Endometrial microvascular endothelial cells (primary cell): ENCODE measurements at regions not wholly inside any gene's neighbourhood (a gene's known extent, or its start where the extent isn't known, plus 50 kb on each side); places are given as distances from the start of the nearest gene placed in this dataset.

Source experiments
- in situ Hi-C: cut with HindIII; loops from 2 replicates; pipeline ENCODE4 v1.10.0; 2017; ENCODE audit warnings: low sequenced_read_pairs, low pct_unique_long_range_greater_than_20kb; ENCODE audit errors: inconsistent ontology term

DNA sequence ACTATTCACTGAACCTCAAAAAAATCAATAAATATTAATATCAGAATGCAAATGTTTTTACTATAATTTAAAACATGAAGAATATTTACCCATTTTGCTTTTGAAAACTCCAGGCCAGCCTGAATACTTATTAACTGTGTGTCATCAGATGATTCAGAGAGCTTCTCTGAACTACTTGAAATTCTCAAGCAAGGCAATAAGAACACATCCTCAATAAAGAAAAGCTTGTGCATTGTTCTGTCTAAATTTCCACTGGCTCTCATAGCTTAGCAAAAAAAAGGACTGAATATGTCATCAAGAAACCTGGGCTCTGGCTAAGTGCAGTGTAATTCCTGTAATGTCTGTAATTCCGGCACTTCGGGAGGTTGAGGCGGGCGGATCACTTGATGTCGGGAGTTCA lies 194.1 kb downstream of the BTG1 start:
- in situ Hi-C loops = no loop called here

DNA sequence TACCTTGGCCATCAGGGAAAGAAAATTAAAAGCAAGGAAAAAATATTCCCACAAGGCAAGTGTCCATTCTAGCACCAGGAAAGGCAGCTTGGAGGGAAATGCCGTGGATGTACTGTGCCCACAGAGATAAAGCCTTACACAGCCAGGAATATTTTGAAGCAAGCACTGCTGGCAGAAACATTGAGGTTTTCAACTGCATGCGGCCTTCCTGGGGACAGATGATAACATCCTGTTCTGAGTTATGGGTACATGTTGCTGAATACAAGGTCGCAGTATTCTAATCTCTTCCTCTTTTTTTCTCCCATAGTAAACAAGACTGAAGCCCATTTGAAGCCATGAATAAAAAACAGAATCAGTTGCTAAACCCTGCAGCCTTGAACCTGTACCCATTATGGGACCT lies 197.1 kb downstream of the BTG1 start:
- in situ Hi-C loops = no loop called here

DNA sequence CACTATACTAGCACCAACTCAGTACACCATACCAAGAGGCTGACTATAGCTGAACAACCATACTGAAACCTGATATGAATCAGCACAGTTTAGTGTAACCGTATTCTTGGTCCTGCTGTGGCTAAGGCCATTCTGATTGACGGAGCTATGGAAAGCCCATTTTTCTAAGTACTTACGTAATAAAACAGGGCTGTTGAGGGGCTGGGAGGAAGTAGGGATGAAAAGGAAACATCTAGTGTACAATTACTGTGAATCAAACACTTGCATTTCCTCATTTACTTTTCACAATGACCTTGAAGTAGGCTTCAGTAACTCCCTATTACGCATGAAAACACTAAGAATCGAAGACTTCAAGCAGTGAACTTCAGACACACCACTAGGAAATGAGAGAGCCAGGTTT lies 198.2 kb downstream of the BTG1 start:
- in situ Hi-C loops = no loop called here

DNA sequence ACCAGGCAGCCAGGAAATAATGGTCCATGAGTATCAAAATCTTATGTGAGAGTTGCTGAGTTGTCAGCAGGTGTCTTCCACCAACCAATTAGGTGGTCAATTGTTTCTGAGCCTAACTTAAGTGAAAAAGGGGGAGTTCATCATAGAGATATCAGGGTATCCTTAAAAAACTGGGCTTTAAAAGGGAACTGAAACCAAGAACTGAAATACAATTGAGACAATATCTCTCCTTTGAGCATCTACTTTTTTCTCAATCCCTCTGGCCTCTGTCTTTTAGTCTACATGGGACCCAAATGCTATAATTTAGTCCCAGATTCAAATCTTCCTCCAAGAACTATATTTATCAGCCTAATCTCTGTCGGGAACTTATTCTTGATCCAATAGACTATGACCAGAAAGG lies 201.0 kb downstream of the BTG1 start:
- in situ Hi-C loops = no loop called here

DNA sequence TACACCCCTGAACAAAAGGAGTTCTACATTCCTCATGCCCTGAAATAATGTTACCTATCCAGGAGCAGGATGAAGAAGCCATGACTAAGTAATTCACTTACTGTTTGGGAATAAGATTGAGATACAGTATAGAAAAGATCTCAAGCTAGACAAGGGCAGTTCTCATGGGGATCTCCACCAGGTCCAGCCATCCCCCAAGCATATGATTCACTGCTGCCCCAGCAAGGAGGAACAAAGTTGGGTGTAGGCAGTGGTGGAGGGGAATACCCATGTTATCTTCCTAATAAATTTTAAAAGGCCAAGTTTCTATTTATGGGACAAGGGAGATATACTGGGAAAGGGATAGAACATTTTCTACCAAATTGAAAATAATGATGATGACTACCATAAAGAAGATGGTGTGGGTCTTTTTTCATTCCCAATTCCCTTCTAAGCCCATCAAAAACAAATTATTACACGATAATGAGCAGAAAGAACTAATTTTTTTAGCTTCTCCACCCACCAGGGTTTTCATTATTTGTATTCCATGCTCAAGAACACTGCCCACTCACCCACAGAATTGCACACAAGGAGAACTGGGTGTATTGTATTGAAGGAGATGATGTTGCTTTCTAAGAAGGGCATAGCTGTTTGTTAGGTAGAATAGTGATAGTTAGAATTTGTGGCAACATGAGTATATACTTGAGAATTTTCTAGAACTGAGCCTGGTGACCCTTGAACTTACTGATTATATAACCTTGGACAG lies 204.6 kb downstream of the BTG1 start:
- in situ Hi-C loops = no loop called here

DNA sequence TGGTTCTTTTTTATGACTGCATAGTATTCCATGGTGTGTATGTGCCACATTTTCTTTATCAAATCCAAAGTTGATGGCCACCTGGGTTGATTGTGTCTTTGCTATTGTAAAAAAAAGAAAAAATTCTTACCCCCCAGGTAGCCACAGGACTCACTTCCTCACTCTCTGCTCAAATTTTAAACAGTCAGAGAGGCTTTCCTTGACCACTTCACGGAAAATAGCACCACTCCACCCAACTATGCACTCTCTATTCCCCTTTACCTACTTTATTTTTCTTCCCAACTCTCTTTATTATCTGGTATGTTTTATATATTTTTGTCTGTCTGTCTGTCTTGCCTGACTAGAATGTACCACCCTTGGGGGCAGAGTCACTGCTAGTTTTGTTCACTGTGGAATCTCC lies 205.3 kb downstream of the BTG1 start:
- in situ Hi-C loops = no loop called here

DNA sequence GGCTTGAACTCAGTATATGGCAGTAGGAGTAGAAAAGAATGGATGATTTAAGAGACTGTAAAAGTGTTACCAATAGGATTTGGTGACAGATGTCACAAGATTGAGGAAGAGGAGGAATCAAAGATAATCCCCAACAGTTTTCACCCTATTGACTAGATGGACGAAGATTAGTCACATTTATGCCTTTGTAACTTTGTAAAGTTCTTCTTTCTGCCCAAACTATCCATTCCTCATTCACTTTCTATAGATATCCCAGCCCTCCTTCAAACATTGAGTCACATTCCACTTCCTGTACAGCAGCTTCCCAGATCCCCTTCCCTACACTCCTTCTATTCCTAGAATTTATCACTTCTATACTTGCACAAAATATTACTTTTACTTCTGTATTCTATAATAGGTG lies 207.9 kb downstream of the BTG1 start:
- in situ Hi-C loops = no loop called here

DNA sequence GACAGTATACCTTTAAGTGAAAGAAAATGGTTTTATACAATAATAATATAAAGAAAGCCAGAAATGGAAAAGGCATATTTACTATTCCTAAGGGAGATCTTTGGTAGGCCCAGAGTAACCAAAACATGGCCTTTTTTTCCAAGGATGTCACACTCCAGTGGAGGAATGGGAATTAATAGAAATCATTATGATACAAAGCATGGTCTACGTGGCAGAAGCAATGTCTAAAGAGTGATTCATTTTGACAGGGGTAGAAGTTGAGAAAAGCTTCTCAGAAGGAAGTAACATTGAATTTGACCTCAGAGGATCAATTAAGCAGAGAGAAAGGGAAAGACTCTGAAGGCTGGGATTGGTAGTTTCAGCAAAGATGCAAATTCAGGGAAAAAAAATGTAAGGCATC lies 208.6 kb downstream of the BTG1 start:
- in situ Hi-C loops = no loop called here

DNA sequence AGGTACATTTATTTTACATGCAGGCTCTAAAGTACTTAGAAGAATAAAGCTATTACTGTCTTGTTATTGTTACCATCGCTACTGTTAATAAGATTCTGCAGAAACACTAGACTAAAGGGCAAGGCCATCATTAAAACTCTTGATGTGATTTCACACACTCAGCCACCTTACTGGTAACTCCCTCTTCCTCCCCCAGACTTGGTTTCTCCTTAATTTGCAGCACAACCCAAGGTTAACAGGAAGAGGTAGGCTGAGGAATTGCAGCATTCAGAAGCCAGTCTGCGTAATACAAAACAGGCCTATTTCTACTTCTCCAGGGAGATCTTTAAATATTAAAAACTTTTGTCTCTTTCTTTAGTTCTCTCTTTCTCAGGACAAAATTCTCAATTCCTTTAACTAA lies 210.3 kb downstream of the BTG1 start:
- in situ Hi-C loops = no loop called here

DNA sequence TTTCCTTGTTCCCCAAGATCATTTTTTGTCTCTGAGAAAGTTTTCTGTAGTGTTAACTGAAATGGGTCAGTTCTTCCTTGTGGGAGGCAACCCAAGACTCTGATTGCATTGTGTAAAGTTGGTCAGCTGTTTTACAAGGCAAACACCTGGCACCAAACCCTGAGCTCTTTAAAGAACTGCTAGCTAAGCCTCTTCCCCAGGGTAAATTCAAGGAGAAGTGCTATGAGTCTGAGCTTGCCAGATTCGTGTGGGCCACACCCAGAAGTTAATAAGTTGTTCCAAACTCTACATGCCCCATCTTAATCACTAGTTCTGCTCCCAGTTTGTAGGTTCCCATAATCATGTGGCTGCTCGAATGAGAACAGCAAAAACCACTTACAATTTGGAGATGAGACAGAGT lies 214.5 kb downstream of the BTG1 start:
- in situ Hi-C loops = no loop called here

DNA sequence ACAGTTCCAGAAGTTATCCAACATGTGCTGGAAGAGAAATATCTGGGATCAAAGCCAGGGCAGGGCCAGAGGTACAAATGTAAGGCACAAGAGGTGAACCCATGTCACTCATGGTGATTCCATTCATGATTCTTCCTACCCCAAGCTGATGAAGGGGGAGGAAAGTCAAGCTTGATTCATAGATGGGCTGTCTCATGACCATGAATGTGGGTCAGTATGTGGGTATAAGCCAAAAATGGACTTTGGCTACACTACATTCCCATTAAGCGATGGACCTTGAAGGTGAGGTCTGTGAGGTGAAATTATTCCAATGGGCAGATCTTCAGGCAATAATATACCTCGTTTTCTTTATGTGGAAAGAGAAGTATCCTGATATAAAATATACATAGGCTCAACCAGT lies 217.1 kb downstream of the BTG1 start:
- in situ Hi-C loops = no loop called here

DNA sequence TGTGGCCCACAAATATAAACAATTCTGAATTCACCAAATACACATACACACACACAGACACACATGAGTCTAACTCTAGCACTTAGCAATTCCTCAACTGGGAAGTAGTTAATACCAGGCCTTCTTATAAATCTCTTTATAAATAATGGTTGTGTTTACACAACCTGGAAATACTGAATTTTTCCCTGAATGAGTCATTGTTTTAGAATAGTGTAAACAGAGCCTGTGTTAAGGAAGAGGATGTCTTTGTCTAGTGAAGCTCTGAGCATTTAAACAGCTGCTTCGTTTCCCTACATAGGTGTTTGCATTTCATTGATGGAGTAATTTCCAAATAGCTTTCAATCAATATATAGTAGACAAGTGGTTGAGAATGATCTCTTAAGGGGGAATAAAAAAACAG lies 218.8 kb downstream of the BTG1 start:
- in situ Hi-C loops = no loop called here

DNA sequence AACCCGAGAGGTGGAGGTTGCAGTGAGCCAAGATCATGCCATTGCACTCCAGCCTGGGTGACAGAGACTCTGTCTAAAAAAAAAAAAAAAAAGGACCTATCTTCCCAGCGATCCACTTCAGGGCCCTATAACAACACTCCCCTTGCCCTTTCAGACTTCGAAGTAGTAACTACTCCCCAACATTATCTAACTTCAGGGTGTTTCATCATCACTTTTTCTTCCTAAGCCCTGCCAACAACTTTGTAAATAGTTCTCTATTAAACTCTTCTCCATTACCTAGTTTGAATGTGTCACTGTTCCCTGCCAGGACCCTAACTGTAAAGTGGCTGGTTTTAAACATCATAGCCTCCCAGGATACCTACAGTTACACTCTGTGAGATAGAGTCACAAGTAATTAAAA lies 220.8 kb downstream of the BTG1 start:
- in situ Hi-C loops = no loop called here

DNA sequence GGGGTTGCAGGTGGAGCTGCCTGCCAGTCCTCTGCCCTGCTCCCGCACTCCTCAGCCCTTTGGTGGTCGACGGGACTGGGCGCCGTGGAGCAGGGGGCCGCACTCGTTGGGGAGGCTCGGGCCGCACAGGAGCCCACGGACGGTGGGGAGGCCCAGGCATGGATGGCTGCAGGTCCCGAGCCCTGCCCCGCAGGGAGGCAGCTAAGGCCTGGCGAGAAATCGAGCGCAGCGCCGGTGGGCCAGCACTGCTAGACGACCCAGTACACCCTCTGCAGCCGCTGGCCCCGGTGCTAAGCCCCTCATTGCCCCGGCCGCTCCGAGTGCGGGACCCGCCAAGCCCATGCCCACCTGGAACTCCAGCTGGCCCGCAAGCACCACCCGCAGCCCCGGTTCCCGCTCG lies 221.8 kb downstream of the BTG1 start:
- in situ Hi-C loops = no loop called here

DNA sequence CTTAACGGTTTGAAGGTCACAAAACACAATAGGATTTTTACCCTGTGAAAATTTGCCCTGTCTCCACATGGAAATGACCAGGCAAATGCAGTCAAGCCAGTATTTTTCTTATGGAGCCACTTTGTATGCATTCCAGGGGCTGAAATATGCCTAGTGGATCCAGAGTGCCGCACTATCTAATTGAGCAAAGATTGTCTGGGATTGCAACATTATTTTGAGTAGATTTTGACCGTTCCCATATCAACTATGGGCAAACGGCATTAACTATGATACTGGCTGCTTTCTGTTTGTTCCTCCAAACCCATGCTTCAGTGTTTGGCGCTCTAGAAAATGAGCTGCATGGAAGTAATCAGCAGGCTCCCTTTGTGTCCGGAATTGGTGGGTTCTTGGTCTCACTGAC lies 223.0 kb downstream of the BTG1 start:
- in situ Hi-C loops = no loop called here

DNA sequence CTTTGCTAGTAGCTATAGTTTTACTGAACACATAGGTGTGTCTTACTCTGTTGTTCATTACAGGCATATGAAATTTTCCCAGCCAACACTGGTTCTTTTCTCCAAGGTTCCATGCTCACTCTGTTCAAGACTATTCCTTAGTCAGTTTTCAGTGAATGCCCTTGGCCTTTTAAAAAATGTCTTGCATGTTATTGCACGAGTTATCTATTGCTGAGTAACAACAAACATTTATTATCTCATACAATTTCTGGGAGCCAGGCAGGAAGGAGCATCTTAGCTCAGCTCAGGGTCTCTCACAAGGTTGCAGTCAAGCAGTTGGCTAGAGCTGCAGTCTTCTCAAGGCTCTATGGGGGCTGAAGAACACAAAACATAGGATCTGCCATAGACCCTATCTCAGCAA lies 223.5 kb downstream of the BTG1 start:
- in situ Hi-C loops = no loop called here

DNA sequence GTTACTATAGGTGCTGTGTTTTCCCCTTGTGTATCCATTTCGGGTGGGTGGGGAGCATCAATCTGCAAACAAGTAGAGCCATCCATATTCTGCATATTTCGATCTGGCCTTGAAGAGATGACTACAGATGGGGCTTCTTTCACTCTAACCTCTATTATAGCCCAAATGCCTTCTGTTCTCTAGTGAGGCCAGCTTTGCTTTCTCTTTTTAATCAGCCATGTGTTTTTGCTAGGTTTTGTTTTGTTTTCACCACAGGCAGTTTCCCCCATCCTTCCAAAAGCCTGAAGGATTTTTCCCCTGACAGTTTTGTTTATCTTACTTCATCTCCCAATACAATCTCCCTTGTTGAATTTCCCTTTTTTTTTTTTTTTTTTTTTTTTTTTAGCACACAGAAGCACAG lies 224.1 kb downstream of the BTG1 start:
- in situ Hi-C loops = no loop called here

DNA sequence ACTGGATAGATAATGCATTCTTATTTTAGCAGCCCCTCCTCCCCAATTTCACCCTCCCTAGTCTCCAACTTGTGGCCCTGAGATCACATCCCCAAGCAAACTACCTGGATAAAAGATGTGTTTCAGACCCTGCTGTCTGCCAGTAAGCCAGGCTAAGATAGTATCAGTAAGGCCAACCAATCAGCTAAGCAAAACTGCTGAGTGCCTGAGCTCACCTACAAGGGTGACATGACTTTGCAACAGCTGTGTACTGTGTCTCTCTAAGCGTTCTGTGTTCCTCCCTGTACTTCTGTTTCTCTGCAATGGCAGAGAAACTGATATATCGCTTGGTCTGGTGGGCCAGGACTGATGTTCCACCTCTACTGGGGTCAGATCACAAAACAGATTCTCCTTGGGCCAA lies 224.9 kb downstream of the BTG1 start:
- in situ Hi-C loops = no loop called here

DNA sequence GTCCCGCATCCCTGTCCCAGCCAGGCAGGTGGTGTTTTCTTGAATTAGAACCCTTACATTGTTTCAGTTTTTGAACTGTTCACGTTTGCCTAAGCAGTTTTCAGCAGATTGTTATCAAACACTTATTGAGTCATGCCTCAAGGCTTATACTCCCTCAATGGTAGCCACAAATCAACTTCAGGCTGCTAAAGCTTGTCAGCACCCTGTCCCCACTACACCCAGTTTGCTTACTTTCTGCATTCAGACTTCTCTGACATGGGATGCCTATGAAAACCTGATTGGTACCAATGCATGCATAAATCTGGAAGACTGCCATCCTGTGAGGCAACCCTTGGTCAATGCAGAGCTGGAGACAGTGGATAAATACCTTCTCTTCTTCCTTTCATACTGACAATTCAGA lies 225.4 kb downstream of the BTG1 start:
- in situ Hi-C loops = no loop called here

DNA sequence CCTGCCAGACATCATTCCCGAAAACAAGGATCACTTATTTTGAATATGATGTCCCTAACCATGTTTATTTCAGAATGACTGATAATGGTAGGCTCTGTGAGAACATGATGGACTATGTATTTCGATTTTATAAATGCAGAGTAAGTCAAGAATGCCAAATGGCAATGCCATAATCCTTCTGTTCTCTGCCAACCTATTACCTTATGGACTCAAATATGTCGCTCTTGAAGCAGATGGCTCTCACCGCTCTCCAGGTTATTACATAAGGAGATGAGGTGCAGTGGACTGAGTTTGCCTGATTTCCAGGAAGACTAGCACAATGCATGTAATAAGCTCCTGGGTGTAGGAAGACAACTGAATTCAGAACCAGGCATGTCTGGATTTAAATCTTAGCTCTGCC lies 227.2 kb downstream of the BTG1 start:
- in situ Hi-C loops = no loop called here

DNA sequence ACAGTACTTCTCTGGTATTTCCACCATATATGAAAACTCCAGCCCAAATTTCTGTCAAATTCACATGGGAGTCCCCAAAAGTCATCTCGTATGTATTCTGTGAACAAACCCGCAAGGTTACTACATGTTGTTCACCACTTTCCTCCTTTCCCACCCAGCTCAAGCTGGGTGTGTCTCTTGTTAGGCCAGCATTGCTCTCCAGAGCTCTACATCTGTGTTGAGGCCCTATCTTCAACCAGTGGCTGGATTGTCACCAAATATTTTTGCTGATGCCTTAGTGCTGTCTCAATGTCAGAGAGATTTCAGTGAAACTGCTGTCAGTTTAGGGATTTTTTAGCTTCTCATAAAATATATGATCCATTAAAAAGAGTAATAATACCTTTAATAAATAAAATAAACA lies 230.9 kb downstream of the BTG1 start:
- in situ Hi-C loops = no loop called here
